ENCODE measurements at regions not wholly inside any gene's neighbourhood (a gene's known extent, or its start where the extent isn't known, plus 50 kb on each side); places are given as distances from the start of the nearest gene placed in this dataset.

DNA sequence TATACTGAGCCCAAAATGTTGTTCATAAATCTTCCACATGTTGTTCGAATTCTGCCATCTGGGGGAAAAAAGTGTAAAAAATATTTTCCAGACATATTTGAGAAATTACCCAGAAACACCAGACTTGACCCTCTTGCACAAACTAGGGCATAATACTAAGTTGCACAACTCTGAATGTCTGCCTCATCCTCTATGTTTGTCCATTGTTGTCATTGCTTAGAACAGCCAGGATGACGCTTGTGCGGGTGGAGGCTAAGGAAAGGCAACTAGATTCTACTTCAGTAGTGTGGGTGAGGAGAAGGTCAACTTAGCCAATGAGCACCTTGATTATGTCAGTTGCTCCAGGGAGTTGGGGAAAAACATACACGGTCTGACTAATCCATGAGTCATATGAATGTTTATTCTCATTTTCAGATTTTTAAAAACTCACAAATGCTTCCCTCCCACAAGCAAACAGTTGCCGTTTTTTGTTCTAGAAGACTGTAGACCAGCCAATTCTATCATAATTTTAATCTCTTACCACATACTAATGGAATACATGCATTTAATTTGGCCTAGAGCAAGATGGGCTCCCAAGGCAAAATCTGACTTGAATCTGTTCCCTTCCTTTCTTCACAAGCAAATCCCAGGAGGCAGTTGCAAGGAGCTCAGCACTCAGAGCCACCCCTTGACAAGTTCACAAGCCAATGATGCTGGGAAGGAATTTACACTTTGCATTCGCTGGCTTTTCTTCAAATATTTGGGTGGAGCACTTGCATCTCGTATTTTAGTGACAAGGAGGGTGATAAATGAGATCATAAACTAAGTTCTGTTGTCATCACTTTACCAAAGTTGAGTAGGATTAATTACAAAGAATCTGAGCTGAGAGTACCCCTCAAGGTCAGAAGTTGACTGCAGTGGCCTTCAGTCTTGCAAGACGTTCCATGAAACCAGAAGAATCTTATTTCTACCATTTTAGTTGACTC, 163.2 kb upstream of the TWIST2 start:
- TF ChIP-seq EZH2phosphoT487 (IDR thresholded peaks at IDR 0.05; ENCODE audit: insufficient read depth, low read depth) (peak; percentile 96), EZH2 (IDR thresholded peaks at IDR 0.05; ENCODE audit: insufficient read depth, poor library complexity, severe bottlenecking) (no peak)

All from GM23248 (cell line).